Medulla oblongata (tissue), 1 donor: ENCODE measurements at regions not wholly inside any gene's neighbourhood (a gene's known extent, or its start where the extent isn't known, plus 50 kb on each side); places are given as distances from the start of the nearest gene placed in this dataset.
A peak's percentile ranks its signal among the peaks of the same experiment; 100 is the strongest.

ENCODE experiments used
- DNase-seq: peaks from one replicate; pipeline ENCODE4 v3.0.0-alpha.2; 2015; ENCODE audit errors: extremely low spot score

- no peak for DNase-seq
These were observed 616.3 kb downstream of the EBF1 start for GRCh38 chr5:158483281-158483860.

- no peak for DNase-seq
These were observed 617.6 kb downstream of the EBF1 start for GRCh38 chr5:158482125-158482524.

GRCh38 chr5:158478139-158478538 lies 619.2 kb upstream of the CLINT1 start:
- no peak for DNase-seq

- DNase-seq = no peak
These were observed 618.3 kb upstream of the CLINT1 start for GRCh38 chr5:158477214-158477613.

GRCh38 chr5:158473016-158473635 lies 614.2 kb upstream of the CLINT1 start:
- DNase-seq = no peak

- DNase-seq = no peak
These were observed 612.6 kb upstream of the CLINT1 start for GRCh38 chr5:158471535-158471924.

- DNase-seq = no peak
These were observed 612.0 kb upstream of the CLINT1 start for GRCh38 chr5:158470764-158471534.

GRCh38 chr5:158468444-158468843 lies 609.5 kb upstream of the CLINT1 start:
- no peak for DNase-seq

- DNase-seq = peak; percentile 22
These were observed 607.2 kb upstream of the CLINT1 start for GRCh38 chr5:158466191-158466590.

GRCh38 chr5:158465086-158465972 lies 606.4 kb upstream of the CLINT1 start:
- DNase-seq = no peak

GRCh38 chr5:158464383-158464782 lies 605.4 kb upstream of the CLINT1 start:
- no peak for DNase-seq

GRCh38 chr5:158463938-158464337 lies 605.0 kb upstream of the CLINT1 start:
- no peak for DNase-seq

GRCh38 chr5:158463188-158463587 lies 604.2 kb upstream of the CLINT1 start:
- DNase-seq = no peak

- no peak for DNase-seq
These were observed 603.6 kb upstream of the CLINT1 start for GRCh38 chr5:158462349-158463114.

- no peak for DNase-seq
These were observed 602.4 kb upstream of the CLINT1 start for GRCh38 chr5:158461240-158461854.

GRCh38 chr5:158458086-158458485 lies 599.1 kb upstream of the CLINT1 start:
- DNase-seq = no peak

GRCh38 chr5:158456756-158457155 lies 597.8 kb upstream of the CLINT1 start:
- DNase-seq = no peak

- no peak for DNase-seq
These were observed 597.3 kb upstream of the CLINT1 start for GRCh38 chr5:158456241-158456640.

GRCh38 chr5:158451993-158452672 lies 593.2 kb upstream of the CLINT1 start:
- DNase-seq = no peak
